ENCODE measurements at regions not wholly inside any gene's neighbourhood (a gene's known extent, or its start where the extent isn't known, plus 50 kb on each side); places are given as distances from the start of the nearest gene placed in this dataset.
"Not testable (repeated sequence)": the region's sequence is repeated elsewhere in the genome, so short reads cannot be mapped to it uniquely, and the experiment has no call there.

DNA sequence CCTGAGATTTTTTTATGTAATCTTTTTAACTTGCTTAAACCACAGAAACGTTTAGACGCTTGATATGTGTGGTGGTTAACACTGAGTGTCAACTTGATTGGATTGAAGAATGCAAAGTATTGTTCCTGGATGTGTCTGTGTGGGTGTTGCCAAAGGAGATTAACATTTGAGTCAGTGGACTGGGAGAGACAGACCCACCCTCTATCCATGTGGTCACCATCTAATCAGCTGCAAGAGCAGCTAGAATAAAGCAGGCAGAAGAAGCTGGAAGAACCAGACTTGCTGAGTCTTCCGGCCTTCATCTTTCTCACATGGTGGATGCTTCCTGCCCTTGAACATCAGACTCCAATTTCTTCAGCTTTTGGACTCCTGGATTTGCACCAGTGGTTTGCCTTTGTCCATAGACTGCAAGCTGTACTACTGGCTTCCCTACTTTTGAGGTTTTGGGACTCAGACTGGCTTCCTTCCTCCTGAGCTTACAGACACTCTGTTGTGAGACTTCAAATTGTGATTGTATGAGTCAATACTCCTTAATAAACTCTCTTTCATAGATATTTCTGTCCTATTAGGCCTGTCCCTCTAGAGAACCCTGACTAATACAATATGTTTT, 816.0 kb upstream of the CDH9 start:
- Histone ChIP-seq H3K4me3 (no peak overlapping the region), H3K27me3 (no peaks in the 10 kb centered on the region), H3K4me1 (no peaks in the 10 kb centered on the region), H3K27ac (no peak overlapping the region), H3K9me3 (no peaks in the 10 kb centered on the region), H3K36me3 (no peaks in the 10 kb centered on the region)
- DNase-seq: no peak
- TF ChIP-seq, protein P1, sequence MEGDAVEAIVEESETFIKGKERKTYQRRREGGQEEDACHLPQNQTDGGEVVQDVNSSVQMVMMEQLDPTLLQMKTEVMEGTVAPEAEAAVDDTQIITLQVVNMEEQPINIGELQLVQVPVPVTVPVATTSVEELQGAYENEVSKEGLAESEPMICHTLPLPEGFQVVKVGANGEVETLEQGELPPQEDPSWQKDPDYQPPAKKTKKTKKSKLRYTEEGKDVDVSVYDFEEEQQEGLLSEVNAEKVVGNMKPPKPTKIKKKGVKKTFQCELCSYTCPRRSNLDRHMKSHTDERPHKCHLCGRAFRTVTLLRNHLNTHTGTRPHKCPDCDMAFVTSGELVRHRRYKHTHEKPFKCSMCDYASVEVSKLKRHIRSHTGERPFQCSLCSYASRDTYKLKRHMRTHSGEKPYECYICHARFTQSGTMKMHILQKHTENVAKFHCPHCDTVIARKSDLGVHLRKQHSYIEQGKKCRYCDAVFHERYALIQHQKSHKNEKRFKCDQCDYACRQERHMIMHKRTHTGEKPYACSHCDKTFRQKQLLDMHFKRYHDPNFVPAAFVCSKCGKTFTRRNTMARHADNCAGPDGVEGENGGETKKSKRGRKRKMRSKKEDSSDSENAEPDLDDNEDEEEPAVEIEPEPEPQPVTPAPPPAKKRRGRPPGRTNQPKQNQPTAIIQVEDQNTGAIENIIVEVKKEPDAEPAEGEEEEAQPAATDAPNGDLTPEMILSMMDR (IDR thresholded peaks at IDR 0.05): no peak
- TF ChIP-seq POLR2A (IDR thresholded peaks at IDR 0.05): no peak

DNA sequence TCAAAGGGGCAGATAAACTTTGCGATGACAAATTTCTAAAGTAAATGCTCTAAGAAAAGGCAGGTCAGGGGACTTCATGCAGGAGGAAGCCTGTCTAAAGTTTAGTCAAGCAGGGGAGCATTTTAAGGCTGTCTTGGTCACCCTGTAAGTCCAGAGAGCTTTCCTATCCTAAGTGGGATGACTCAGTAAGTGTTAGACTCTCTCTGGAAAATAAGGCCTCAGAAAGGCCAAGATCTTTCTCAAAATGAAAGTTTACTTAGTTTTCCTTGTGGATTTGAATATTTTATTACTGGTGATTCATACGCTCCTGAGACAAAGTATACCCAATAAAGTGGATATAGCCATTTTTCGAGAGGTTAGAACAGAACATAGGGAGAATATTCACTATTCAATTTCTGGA, 806.9 kb upstream of the CDH9 start:
- TF ChIP-seq, protein P1 (IDR thresholded peaks at IDR 0.05): no peak
- TF ChIP-seq POLR2A (IDR thresholded peaks at IDR 0.05): no peak
- no peaks in the 10 kb centered on the region for H3K36me3 ChIP-seq
- H3K27ac ChIP-seq: no peak overlapping the region
- DNase-seq: no peak
- no peaks in the 10 kb centered on the region for H3K27me3 ChIP-seq
- H3K4me1 ChIP-seq: no peaks in the 10 kb centered on the region
- peaks cover 0 to 3% (median 0%) of the 10 kb centered on the region in 4 donors for H3K9me3 ChIP-seq
- H3K4me3 ChIP-seq: no peak overlapping the region

DNA sequence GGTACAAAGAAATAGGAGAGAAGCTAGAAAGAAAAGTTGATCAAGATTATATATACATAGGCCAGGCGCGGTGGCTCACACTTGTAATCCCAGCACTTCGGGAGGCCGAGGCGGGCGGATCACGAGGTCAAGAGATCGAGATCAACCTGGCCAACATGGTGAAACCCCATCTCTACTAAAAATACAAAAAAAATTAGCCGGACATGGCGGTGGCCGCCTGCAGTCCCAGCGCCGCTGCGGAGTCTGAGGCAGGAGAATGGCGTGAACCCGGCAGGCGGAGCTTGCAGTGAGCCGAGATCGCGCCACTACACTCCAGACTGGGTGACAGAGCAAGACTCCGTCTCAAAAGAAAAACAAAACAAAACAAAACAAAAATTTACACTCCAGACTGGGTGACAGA, 798.3 kb upstream of the CDH9 start:
- H3K27ac ChIP-seq, H3K27me3 ChIP-seq, H3K4me1 ChIP-seq, DNase-seq, H3K9me3 ChIP-seq, H3K4me3 ChIP-seq, H3K36me3 ChIP-seq: not testable (repeated sequence)

DNA sequence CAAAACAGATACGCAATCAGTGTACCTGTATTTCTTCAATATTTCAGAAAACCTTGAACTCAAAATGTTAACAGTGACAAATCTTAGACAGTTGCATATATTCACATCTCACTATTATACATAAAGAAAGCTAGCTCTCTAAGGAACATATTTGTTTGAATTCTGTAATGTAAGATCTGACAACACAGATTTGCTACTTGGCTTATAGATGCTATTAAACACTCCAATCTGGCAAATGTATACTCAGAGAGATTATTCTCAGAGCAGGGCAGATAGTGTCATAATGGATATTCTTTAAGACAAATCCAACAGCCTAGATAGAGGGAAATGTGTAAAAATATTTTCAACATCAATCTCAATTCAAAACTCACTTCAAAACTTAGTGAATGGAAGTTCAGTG, 794.5 kb upstream of the CDH9 start:
- H3K36me3 ChIP-seq: no peaks in the 10 kb centered on the region
- H3K4me3 ChIP-seq: no peak overlapping the region
- H3K27ac ChIP-seq: no peak overlapping the region
- H3K4me1 ChIP-seq: no peaks in the 10 kb centered on the region
- no peaks in the 10 kb centered on the region for H3K27me3 ChIP-seq
- no peaks in the 10 kb centered on the region for H3K9me3 ChIP-seq
- no peak for DNase-seq
- TF ChIP-seq POLR2A (IDR thresholded peaks at IDR 0.05): no peak
- TF ChIP-seq, protein P1 (IDR thresholded peaks at IDR 0.05): no peak

DNA sequence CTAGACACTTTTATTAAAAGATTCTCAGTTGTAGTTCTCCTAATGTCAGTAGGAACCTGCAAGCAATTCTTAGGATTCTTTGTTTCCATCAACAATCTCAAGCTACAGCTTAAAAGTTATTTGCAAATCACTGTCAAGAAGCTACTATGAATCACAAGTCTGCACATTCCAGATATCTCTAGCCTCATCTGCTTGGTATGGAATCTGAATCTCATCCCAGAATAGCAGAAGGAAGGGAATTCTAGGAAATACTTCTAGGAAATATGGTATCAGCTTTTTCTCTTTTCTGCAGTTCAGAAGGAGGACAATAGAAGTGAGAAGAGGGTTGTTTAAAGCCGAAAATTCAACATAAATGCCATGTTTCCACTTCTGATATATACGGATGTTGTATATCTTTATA, 792.2 kb upstream of the CDH9 start:
- no peak for DNase-seq
- H3K27ac ChIP-seq: no peak overlapping the region
- no peak overlapping the region for H3K4me3 ChIP-seq
- H3K9me3 ChIP-seq: no peaks in the 10 kb centered on the region
- no peaks in the 10 kb centered on the region for H3K36me3 ChIP-seq
- TF ChIP-seq, protein P1 (IDR thresholded peaks at IDR 0.05): no peak
- TF ChIP-seq POLR2A (IDR thresholded peaks at IDR 0.05): no peak
- H3K4me1 ChIP-seq: no peaks in the 10 kb centered on the region
- no peaks in the 10 kb centered on the region for H3K27me3 ChIP-seq

DNA sequence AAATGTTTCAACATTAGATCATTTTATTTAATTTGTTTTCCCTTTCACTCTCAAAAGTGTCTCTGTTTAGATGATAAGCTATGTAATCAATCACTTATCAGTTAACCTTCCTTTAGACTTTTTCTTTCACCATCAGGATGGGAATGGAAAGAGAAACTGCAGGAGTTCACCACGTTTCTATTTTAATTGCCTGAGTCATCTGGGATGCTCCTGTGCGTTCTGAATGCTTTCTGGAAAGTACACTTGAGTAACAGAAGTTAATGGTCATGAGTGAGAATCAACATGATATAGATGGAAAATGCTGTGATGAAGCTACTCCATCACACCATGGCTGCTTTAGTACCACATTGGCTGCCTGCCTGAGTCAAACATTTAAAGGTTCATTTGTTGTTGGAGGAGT, 783.3 kb upstream of the CDH9 start:
- H3K36me3 ChIP-seq: no peaks in the 10 kb centered on the region
- H3K27me3 ChIP-seq: no peaks in the 10 kb centered on the region
- no peak for DNase-seq
- no peaks in the 10 kb centered on the region for H3K4me1 ChIP-seq
- H3K27ac ChIP-seq: no peak overlapping the region
- no peaks in the 10 kb centered on the region for H3K9me3 ChIP-seq
- no peak overlapping the region for H3K4me3 ChIP-seq
- TF ChIP-seq, protein P1 (IDR thresholded peaks at IDR 0.05): no peak
- TF ChIP-seq POLR2A (IDR thresholded peaks at IDR 0.05): no peak

All from Peyer's patch (tissue), 4 donors.